ENCODE measurements at regions not wholly inside any gene's neighbourhood (a gene's known extent, or its start where the extent isn't known, plus 50 kb on each side); places are given as distances from the start of the nearest gene placed in this dataset.

DNA sequence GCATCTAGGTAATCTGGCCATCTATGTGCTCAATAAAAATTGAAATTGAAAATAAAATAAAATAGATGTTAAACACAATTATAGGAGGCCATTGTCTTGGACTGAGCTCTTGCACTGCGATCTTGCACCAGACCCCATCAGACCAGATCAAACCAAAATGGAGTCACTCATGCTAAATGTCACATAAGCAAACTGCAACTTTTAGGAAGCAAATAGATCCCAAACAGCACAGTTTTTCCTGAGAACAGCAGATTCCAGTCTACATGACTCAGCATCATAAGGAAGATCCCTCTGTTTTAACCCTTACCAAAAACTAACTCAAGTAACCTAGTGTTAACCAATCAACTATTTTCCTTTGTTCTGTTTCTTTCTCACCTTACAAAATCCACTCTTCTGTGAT is 57.7 kb upstream of the LRP1B start:
- DNase-seq (ENCODE audit: low read depth in 1 of 2, low spot score in 1 of 2): no peak
- ChIA-PET POLR2A (no interaction called here), CTCF (no interaction called here)
- Histone ChIP-seq H3K4me1 (peaks cover 39% of the 10 kb centered on the region), H3K27ac (peak overlapping the region in 1 of 2 experiments; percentile 53; a peak in 2 of 6 replicates), H3K4me3 (no peak overlapping the region), H3K4me2 (no peak overlapping the region), H3K9me3 (no peaks in the 10 kb centered on the region)
- WGBS (ENCODE audit: missing lambda C conversion rate): 93% methylated on average over 1 of the region's 1 CpG
- no peak for FAIRE-seq
- no peak for ATAC-seq
- no peak for TF ChIP-seq EHMT2 (IDR thresholded peaks at IDR 0.05; ENCODE audit: low read depth)
- no peak for TF ChIP-seq POLR2A (IDR thresholded peaks at IDR 0.05; ENCODE audit: low read length)
- TF ChIP-seq FOXS1 (CRISPR knock-in tag; IDR thresholded peaks at IDR 0.05): peak; percentile 60; the same call in 1 of the 2 replicates
- TF ChIP-seq ZFP36 (IDR thresholded peaks at IDR 0.05; ENCODE audit: borderline replicate concordance, partially characterized antibody): no peak
- TF ChIP-seq RFX5 (IDR thresholded peaks at IDR 0.05): no peak
- TF ChIP-seq, protein P1, sequence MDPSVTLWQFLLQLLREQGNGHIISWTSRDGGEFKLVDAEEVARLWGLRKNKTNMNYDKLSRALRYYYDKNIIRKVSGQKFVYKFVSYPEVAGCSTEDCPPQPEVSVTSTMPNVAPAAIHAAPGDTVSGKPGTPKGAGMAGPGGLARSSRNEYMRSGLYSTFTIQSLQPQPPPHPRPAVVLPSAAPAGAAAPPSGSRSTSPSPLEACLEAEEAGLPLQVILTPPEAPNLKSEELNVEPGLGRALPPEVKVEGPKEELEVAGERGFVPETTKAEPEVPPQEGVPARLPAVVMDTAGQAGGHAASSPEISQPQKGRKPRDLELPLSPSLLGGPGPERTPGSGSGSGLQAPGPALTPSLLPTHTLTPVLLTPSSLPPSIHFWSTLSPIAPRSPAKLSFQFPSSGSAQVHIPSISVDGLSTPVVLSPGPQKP (IDR thresholded peaks at IDR 0.05; ENCODE audit: low read depth, low read length): no peak
- TF ChIP-seq GATA3 (IDR thresholded peaks at IDR 0.05; ENCODE audit: borderline replicate concordance): no peak
- no peak for TF ChIP-seq HES2 (IDR thresholded peaks at IDR 0.05)
- TF ChIP-seq HOXB5 (CRISPR knock-in tag; IDR thresholded peaks at IDR 0.05): peak; percentile 92
- TF ChIP-seq EHF (CRISPR knock-in tag; IDR thresholded peaks at IDR 0.05): 0 out of 2 replicates have a peak, but pooled peaks have one; percentile 64
- TF ChIP-seq KDM1A (IDR thresholded peaks at IDR 0.05; ENCODE audit: low read depth): no peak
- no peak for TF ChIP-seq USF2 (IDR thresholded peaks at IDR 0.05)
- no peak for TF ChIP-seq REST (IDR thresholded peaks at IDR 0.05)
- no peak for TF ChIP-seq NFE2L2 (conservative IDR thresholded peaks at IDR 0.05; ENCODE audit: low read length)
- 0 out of 2 replicates have a peak, but pooled peaks have one; percentile 65 for TF ChIP-seq FOSB (CRISPR knock-in tag; IDR thresholded peaks at IDR 0.05)
- no peak for TF ChIP-seq BHLHE40 (IDR thresholded peaks at IDR 0.05; ENCODE audit: low read depth, low read length)
- TF ChIP-seq JUN (IDR thresholded peaks at IDR 0.05): no peak
- peak; percentile 72; the same call in 1 of the 2 replicates for TF ChIP-seq ZSCAN20 (CRISPR knock-in tag; IDR thresholded peaks at IDR 0.05)
- 0 out of 2 replicates have a peak, but pooled peaks have one; percentile 31 for TF ChIP-seq HMGXB4 (CRISPR knock-in tag; IDR thresholded peaks at IDR 0.05; ENCODE audit: borderline replicate concordance)
- no peak for TF ChIP-seq NR3C1 (IDR thresholded peaks at IDR 0.05)
- TF ChIP-seq ZC3H11A (IDR thresholded peaks at IDR 0.05): no peak
- peak; percentile 87; the same call in 1 of the 2 replicates for TF ChIP-seq HEYL (CRISPR knock-in tag; IDR thresholded peaks at IDR 0.05)
- TF ChIP-seq PHF8 (IDR thresholded peaks at IDR 0.05; ENCODE audit: borderline replicate concordance, low read depth): no peak
- TF ChIP-seq CHD2 (IDR thresholded peaks at IDR 0.05; ENCODE audit: low read length, partially characterized antibody): no peak
- TF ChIP-seq MYC (IDR thresholded peaks at IDR 0.05; ENCODE audit: borderline replicate concordance, low read length): no peak
- no peak for TF ChIP-seq RAD21 (conservative IDR thresholded peaks at IDR 0.05 in 1 of 2, IDR thresholded peaks at IDR 0.05 in 1 of 2)
- no peak for TF ChIP-seq MAZ (IDR thresholded peaks at IDR 0.05; ENCODE audit: borderline replicate concordance, low read depth, low read length)
- TF ChIP-seq MAX (IDR thresholded peaks at IDR 0.05): no peak
- TF ChIP-seq SREBF2 (IDR thresholded peaks at IDR 0.05): no peak
- TF ChIP-seq NPAS2 (CRISPR knock-in tag; IDR thresholded peaks at IDR 0.05; ENCODE audit: borderline replicate concordance): no peak
- no peak for TF ChIP-seq PBX3 (IDR thresholded peaks at IDR 0.05)
- TF ChIP-seq CEBPB (IDR thresholded peaks at IDR 0.05): no peak
- TF ChIP-seq SMC3 (IDR thresholded peaks at IDR 0.05): no peak

All from A549 (cell line).